ENCODE measurements at regions not wholly inside any gene's neighbourhood (a gene's known extent, or its start where the extent isn't known, plus 50 kb on each side); places are given as distances from the start of the nearest gene placed in this dataset.

- TF ChIP-seq, protein P1, sequence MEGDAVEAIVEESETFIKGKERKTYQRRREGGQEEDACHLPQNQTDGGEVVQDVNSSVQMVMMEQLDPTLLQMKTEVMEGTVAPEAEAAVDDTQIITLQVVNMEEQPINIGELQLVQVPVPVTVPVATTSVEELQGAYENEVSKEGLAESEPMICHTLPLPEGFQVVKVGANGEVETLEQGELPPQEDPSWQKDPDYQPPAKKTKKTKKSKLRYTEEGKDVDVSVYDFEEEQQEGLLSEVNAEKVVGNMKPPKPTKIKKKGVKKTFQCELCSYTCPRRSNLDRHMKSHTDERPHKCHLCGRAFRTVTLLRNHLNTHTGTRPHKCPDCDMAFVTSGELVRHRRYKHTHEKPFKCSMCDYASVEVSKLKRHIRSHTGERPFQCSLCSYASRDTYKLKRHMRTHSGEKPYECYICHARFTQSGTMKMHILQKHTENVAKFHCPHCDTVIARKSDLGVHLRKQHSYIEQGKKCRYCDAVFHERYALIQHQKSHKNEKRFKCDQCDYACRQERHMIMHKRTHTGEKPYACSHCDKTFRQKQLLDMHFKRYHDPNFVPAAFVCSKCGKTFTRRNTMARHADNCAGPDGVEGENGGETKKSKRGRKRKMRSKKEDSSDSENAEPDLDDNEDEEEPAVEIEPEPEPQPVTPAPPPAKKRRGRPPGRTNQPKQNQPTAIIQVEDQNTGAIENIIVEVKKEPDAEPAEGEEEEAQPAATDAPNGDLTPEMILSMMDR (IDR thresholded peaks at IDR 0.05): no peak
- no peak for TF ChIP-seq POLR2A (IDR thresholded peaks at IDR 0.05)
Measured at GRCh38 chr4:96347582-96347981, 507.7 kb downstream of the PDHA2 start.
